Natural killer cell treated with Interleukin-12 subunit alpha and Interleukin-12 subunit beta and Interleukin-15 and Interleukin-18, amount 100 ng/mL, for 72 hours (primary cell): ENCODE measurements at regions not wholly inside any gene's neighbourhood (a gene's known extent, or its start where the extent isn't known, plus 50 kb on each side); places are given as distances from the start of the nearest gene placed in this dataset.
"Not testable (repeated sequence)": the region's sequence is repeated elsewhere in the genome, so short reads cannot be mapped to it uniquely, and the experiment has no call there.

Source experiments
- ATAC-seq, 2 donors: fragments of 150-1000 bp; cut with Tn5 transposase in 1 of 2; sonication (Bioruptor Pico), chemical (Tn5 transposase) in 1 of 2; 2 replicates each; pipeline ENCODE4 v1.10.0; 2021
- DNase-seq: peaks from one replicate; pipeline ENCODE4 v3.0.0; 2022; ENCODE audit warnings: low spot score
- H3K27ac Mint-ChIP-seq, 2 donors: 1 replicate in 1 of 2; 2 replicates in 1 of 2; pipeline ENCODE4 v1.8.0; 2022; ENCODE audit warnings: mixed read lengths in 2 of 2, mild to moderate bottlenecking in 1 of 2, moderate library complexity in 1 of 2
- H3K27me3 Mint-ChIP-seq, 2 donors: 1 replicate in 1 of 2; 2 replicates in 1 of 2; pipeline ENCODE4 v1.8.0; 2022; ENCODE audit warnings: mixed read lengths in 2 of 2
- H3K36me3 Mint-ChIP-seq: one replicate; pipeline ENCODE4 v1.8.0; 2022; ENCODE audit warnings: mixed read lengths
- H3K4me1 Mint-ChIP-seq, 2 donors: 1 replicate in 1 of 2; 2 replicates in 1 of 2; pipeline ENCODE4 v1.8.0; 2022; ENCODE audit warnings: low read depth in 2 of 2, mixed read lengths in 2 of 2, mild to moderate bottlenecking in 1 of 2
- H3K4me3 Mint-ChIP-seq: one replicate; pipeline ENCODE4 v1.8.0; 2022; ENCODE audit warnings: mixed read lengths
- H3K9me3 Mint-ChIP-seq: 2 replicates; pipeline ENCODE4 v1.8.0; 2022; ENCODE audit warnings: mixed read lengths

GRCh38 chr3:82498186-82498585 lies 736.7 kb upstream of the GBE1 start:
- ATAC-seq (no peak), DNase-seq (no peak)
- H3K27me3 Mint-ChIP-seq, result no peaks in the 10 kb centered on the region
- no peaks in the 10 kb centered on the region for H3K4me1 Mint-ChIP-seq
- H3K27ac Mint-ChIP-seq, result no peak overlapping the region
- peaks cover 12% of the 10 kb centered on the region for H3K9me3 Mint-ChIP-seq
- H3K36me3 Mint-ChIP-seq, result no peaks in the 10 kb centered on the region
- H3K4me3 Mint-ChIP-seq, result no peak overlapping the region

GRCh38 chr3:82496890-82497560 lies 735.6 kb upstream of the GBE1 start:
- no peak overlapping the region for H3K4me3 Mint-ChIP-seq
- DNase-seq (no peak), ATAC-seq (no peak)
- no peaks in the 10 kb centered on the region for H3K4me1 Mint-ChIP-seq
- H3K36me3 Mint-ChIP-seq, result no peaks in the 10 kb centered on the region
- H3K27ac Mint-ChIP-seq, result no peak overlapping the region
- H3K27me3 Mint-ChIP-seq, result no peaks in the 10 kb centered on the region
- H3K9me3 Mint-ChIP-seq, result peaks cover 10% of the 10 kb centered on the region

GRCh38 chr3:82495655-82496054 lies 734.2 kb upstream of the GBE1 start:
- no peak for ATAC-seq
- no peaks in the 10 kb centered on the region for H3K36me3 Mint-ChIP-seq
- no peaks in the 10 kb centered on the region for H3K27me3 Mint-ChIP-seq
- peaks cover 9% of the 10 kb centered on the region for H3K9me3 Mint-ChIP-seq
- H3K27ac Mint-ChIP-seq, result no peak overlapping the region
- H3K4me1 Mint-ChIP-seq, result no peaks in the 10 kb centered on the region
- DNase-seq, result no peak
- no peak overlapping the region for H3K4me3 Mint-ChIP-seq

- peaks cover 9% of the 10 kb centered on the region for H3K9me3 Mint-ChIP-seq
Measured at GRCh38 chr3:82494977-82495489, 733.6 kb upstream of the GBE1 start.

GRCh38 chr3:82493858-82494257 lies 732.4 kb upstream of the GBE1 start:
- no peaks in the 10 kb centered on the region for H3K27me3 Mint-ChIP-seq
- no peaks in the 10 kb centered on the region for H3K4me1 Mint-ChIP-seq
- H3K36me3 Mint-ChIP-seq, result no peaks in the 10 kb centered on the region
- no peak for ATAC-seq
- H3K9me3 Mint-ChIP-seq, result peaks cover 6% of the 10 kb centered on the region
- H3K27ac Mint-ChIP-seq, result no peak overlapping the region
- no peak for DNase-seq
- H3K4me3 Mint-ChIP-seq, result no peak overlapping the region

More at GRCh38 chr3:82494977-82495489, 733.6 kb upstream of the GBE1 start:
- no peaks in the 10 kb centered on the region for H3K27me3 Mint-ChIP-seq
- H3K4me1 Mint-ChIP-seq, result no peaks in the 10 kb centered on the region
- no peak for DNase-seq
- no peak overlapping the region for H3K27ac Mint-ChIP-seq
- ATAC-seq, result no peak
- no peaks in the 10 kb centered on the region for H3K36me3 Mint-ChIP-seq
- no peak overlapping the region for H3K4me3 Mint-ChIP-seq

GRCh38 chr3:82475306-82475705 lies 713.9 kb upstream of the GBE1 start:
- H3K9me3 Mint-ChIP-seq, result no peaks in the 10 kb centered on the region
- DNase-seq (no peak), ATAC-seq (no peak)
- H3K36me3 Mint-ChIP-seq, result no peaks in the 10 kb centered on the region
- no peaks in the 10 kb centered on the region for H3K27me3 Mint-ChIP-seq
- no peak overlapping the region for H3K4me3 Mint-ChIP-seq
- no peak overlapping the region for H3K27ac Mint-ChIP-seq
- no peaks in the 10 kb centered on the region for H3K4me1 Mint-ChIP-seq

GRCh38 chr3:82474711-82475110 lies 713.3 kb upstream of the GBE1 start:
- Mint-ChIP-seq H3K27ac (no peak overlapping the region), H3K27me3 (no peaks in the 10 kb centered on the region), H3K36me3 (no peaks in the 10 kb centered on the region), H3K4me1 (no peaks in the 10 kb centered on the region), H3K4me3 (no peak overlapping the region), H3K9me3 (no peaks in the 10 kb centered on the region)
- ATAC-seq, result no peak
- DNase-seq, result no peak

GRCh38 chr3:82473864-82474541 lies 712.6 kb upstream of the GBE1 start:
- ATAC-seq, result no peak
- no peak for DNase-seq
- no peak overlapping the region for H3K27ac Mint-ChIP-seq

GRCh38 chr3:82467051-82467450 lies 705.6 kb upstream of the GBE1 start:
- Mint-ChIP-seq H3K4me1 (no peaks in the 10 kb centered on the region), H3K9me3 (peaks cover 6% of the 10 kb centered on the region), H3K4me3 (no peak overlapping the region), H3K27me3 (no peaks in the 10 kb centered on the region), H3K27ac (no peak overlapping the region), H3K36me3 (no peaks in the 10 kb centered on the region)
- ATAC-seq (no peak), DNase-seq (no peak)

More at GRCh38 chr3:82473864-82474541, 712.6 kb upstream of the GBE1 start:
- Mint-ChIP-seq H3K9me3 (peaks cover 2% of the 10 kb centered on the region), H3K27me3 (no peaks in the 10 kb centered on the region), H3K4me3 (no peak overlapping the region), H3K36me3 (no peaks in the 10 kb centered on the region), H3K4me1 (no peaks in the 10 kb centered on the region)

GRCh38 chr3:82462977-82463376 lies 701.5 kb upstream of the GBE1 start:
- ATAC-seq (no peak), DNase-seq (no peak)
- H3K27me3 Mint-ChIP-seq, result no peaks in the 10 kb centered on the region
- peaks cover 6% of the 10 kb centered on the region for H3K9me3 Mint-ChIP-seq
- no peaks in the 10 kb centered on the region for H3K4me1 Mint-ChIP-seq
- peaks cover 3% of the 10 kb centered on the region for H3K36me3 Mint-ChIP-seq
- no peak overlapping the region for H3K27ac Mint-ChIP-seq
- no peak overlapping the region for H3K4me3 Mint-ChIP-seq

- Mint-ChIP-seq H3K27ac (no peak overlapping the region), H3K9me3 (peaks cover 8% of the 10 kb centered on the region), H3K4me1 (no peaks in the 10 kb centered on the region), H3K36me3 (peaks cover 4% of the 10 kb centered on the region), H3K27me3 (no peaks in the 10 kb centered on the region), H3K4me3 (no peak overlapping the region)
- DNase-seq (no peak), ATAC-seq (no peak)
Measured at GRCh38 chr3:82461049-82461889, 699.8 kb upstream of the GBE1 start.

GRCh38 chr3:82448320-82448719 lies 686.9 kb upstream of the GBE1 start:
- ATAC-seq (no peak), DNase-seq (no peak)
- Mint-ChIP-seq H3K27me3 (no peaks in the 10 kb centered on the region), H3K27ac (no peak overlapping the region), H3K36me3 (peaks cover 10% of the 10 kb centered on the region), H3K4me3 (no peak overlapping the region), H3K9me3 (peaks cover 16% of the 10 kb centered on the region), H3K4me1 (no peaks in the 10 kb centered on the region)

GRCh38 chr3:82428821-82429220 lies 667.4 kb upstream of the GBE1 start:
- ATAC-seq, H3K4me1 Mint-ChIP-seq, H3K27ac Mint-ChIP-seq, H3K27me3 Mint-ChIP-seq, DNase-seq, H3K4me3 Mint-ChIP-seq: not testable (repeated sequence)
- peaks cover 14% of the 10 kb centered on the region for H3K36me3 Mint-ChIP-seq
- peaks cover 25% of the 10 kb centered on the region for H3K9me3 Mint-ChIP-seq

GRCh38 chr3:82424031-82424339 lies 662.5 kb upstream of the GBE1 start:
- DNase-seq, result no peak
- Mint-ChIP-seq H3K9me3 (peaks cover 15% of the 10 kb centered on the region), H3K4me1 (no peaks in the 10 kb centered on the region), H3K4me3 (no peak overlapping the region), H3K36me3 (no peaks in the 10 kb centered on the region), H3K27me3 (no peaks in the 10 kb centered on the region), H3K27ac (no peak overlapping the region)
- no peak for ATAC-seq
